ENCODE measurements at regions not wholly inside any gene's neighbourhood (a gene's known extent, or its start where the extent isn't known, plus 50 kb on each side); places are given as distances from the start of the nearest gene placed in this dataset.
"Not testable (repeated sequence)": the region's sequence is repeated elsewhere in the genome, so short reads cannot be mapped to it uniquely, and the experiment has no call there.

GRCh38 chr11:87493516-87493915 lies 455.8 kb downstream of the TMEM135 start:
- in situ Hi-C loops (cut with HindIII; ENCODE audit: low sequenced_read_pairs): no loop called here

DNA sequence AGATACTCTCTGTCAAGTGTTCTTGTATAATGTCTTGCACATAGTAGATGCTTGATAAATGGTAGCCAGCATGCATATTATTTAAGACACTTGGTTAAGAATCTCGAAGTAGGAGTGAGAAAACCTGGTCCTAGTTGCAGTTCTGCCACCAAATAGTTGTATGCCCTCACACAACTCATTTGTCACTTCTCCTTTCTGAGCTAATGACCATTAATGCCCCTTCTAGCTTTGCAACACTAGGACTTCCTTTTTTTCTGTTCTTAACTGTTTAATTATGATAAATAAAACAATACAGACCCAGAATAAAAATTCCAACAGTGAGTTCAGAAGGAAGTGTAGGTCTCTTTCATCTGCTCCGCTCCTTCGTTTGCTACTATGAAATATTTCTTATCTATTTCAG lies 453.6 kb downstream of the TMEM135 start:
- in situ Hi-C loops (cut with HindIII; ENCODE audit: low sequenced_read_pairs): no loop called here

- in situ Hi-C loops (cut with HindIII; ENCODE audit: low sequenced_read_pairs): no loop called here
These were observed 452.9 kb downstream of the TMEM135 start for GRCh38 chr11:87490671-87491070.

DNA sequence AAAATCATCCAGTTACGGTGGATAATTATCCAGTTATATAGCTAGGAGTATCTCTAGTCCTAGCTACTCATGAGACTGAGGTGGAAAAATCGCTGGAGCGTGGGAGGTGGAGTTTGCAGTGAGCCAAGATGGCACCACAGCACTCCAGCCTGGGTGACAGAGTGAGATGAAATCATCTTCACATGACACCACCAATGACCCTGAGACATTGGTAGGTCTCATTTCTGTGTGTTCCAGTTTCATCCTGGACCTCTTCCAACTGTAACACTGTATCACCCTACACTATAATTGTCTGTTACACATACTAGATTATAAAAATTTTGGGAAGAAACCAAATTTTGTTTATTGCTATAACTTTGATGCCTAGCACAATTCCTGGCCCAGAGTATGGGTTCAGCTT lies 446.8 kb downstream of the TMEM135 start:
- in situ Hi-C loops (cut with HindIII; ENCODE audit: low sequenced_read_pairs): no loop called here

DNA sequence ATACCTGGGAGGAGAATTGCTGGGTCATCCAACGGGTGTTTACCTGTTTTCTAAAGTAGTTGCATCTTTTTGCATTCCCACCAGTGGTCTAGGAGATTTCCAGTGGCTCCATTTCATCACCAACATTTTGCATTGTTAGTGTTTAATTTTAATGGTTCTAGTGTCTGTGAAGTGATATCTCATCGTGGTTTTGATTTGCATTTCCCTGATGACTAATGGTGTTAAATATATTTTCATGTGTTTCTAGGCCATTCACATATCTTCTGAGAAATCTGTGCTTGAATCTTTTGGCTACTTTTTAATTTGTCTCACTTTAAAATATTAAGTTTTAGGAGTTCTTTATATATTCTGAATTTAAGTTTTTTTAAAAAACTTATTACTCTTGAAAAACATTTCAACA lies 439.6 kb downstream of the TMEM135 start:
- in situ Hi-C loops (cut with HindIII; ENCODE audit: low sequenced_read_pairs): no loop called here

DNA sequence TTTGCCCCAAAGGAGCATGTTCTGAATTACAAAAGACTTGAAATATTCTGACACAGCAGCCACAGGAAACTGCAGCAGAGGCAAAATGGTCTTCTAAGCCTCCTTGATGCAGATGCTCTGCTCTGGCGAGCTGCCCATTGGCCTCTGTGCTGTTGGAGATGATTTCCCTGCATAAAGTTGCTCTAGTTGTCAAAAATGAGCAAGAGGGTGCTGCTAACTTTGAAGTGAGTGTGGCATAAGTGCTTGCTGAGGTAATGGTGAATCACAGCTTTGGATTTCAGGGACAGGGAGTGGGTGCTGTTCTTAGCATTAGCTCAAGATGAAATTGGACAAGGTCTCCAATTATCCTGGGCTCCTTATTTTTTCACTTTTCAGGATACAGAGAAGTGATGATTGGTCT lies 435.4 kb downstream of the TMEM135 start:
- in situ Hi-C loops (cut with HindIII; ENCODE audit: low sequenced_read_pairs): no loop called here

- in situ Hi-C loops (cut with HindIII; ENCODE audit: low sequenced_read_pairs): no loop called here
These were observed 428.5 kb downstream of the TMEM135 start for GRCh38 chr11:87466223-87466622.

- in situ Hi-C loops (cut with HindIII; ENCODE audit: low sequenced_read_pairs): no loop called here
These were observed 428.0 kb downstream of the TMEM135 start for GRCh38 chr11:87465716-87466115.

DNA sequence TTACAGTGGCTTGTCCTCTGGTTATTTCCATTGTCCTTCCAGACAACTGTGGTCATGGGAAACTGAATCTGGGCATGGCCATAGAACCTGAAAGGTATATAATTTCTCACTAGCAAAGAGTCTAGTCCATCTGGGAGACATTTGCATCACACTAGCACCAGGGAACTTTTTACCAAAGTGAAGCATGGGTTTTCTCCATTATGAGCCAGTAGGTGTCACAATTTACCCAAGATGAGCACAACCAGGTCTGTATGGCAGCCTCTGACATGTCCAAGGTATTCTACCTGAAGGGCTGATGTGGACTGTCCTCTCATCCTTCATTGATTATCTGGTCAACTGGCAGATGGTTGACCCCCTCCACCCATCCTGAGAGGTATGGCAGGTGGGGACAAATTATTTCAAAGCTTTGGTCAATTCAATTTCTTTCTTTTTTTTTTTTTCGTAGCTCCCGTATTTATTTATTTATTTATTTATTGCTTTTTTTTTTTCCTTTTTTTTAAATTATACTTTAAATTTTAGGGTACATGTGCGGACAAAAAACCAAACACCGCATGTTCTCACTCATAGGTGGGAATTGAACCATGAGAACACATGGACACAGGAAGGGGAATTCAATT lies 425.9 kb downstream of the TMEM135 start:
- in situ Hi-C loops (cut with HindIII; ENCODE audit: low sequenced_read_pairs): no loop called here

DNA sequence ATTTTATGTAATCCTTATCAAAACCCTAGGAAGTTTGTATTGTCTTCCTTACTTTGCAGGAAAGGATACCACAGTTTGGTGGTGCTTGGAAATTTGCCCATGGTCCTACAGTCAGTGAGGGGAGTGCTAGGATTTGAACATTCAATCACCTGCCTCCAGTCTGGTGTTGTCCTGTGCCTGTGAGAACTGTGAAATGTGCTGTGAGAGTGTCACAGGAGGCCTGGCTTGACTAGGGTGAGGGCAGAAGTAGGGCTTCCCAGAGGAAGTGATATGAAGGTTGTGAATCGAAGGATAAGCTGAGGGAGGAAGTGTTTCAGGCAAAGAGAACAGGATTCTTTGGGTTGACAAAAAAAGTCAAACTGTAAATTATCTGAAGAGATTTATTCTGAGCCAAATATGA lies 424.4 kb downstream of the TMEM135 start:
- in situ Hi-C loops (cut with HindIII; ENCODE audit: low sequenced_read_pairs): no loop called here

DNA sequence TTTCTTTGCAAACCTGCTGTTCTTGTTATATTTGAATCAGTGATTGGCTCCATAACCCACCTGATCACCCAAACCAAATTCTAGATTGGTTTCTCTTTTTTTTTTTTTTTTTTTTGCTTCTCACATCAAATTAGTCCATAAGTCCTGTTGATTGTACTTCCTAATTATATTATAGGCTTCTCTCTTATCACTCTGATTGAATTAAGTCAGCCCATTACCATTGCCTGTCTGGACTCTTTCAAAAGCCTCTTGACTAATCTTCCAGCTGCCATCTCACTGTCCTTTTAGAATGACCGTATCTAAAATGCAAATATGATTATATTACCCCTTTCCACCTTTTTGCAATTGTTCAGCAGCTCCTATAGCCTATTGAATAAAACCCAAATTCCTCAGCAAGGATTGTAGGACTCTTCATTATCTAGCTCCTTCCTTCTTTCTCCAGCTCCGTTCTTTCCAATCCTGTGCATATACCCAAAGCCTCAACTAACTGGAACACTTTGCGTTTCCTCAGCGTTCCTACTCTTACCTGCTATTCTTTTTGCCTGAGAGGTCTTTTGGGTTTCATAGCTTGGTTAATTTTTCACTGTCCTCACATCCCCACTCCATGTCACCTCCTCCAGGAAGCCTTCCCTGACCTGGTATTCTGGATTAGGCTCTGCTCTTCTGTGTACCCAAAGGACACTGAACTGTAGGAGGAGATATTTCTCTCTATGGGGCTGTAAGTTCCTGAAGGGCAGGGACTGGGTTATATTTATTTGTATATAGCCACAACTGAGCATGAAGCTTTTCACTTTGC lies 423.3 kb downstream of the TMEM135 start:
- in situ Hi-C loops (cut with HindIII; ENCODE audit: low sequenced_read_pairs): no loop called here

DNA sequence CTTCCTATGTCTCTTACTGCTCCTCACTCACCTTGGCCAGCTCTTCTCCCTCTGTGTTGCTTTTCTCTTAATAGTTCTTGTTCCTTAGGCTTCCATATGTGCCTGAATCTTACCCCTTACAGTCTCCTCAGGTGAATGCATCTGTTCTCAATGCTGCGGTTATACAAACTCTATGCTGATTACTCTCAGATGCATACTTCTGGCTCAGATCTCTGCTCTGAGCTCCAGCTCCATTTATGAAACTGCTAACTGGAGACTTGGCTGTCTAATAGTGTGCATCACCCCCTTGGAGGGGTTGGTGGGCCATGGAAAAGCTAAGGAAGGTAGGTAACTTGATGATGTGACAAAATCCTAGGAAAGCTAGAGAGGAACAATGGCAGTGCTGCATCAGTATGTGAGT lies 422.5 kb downstream of the TMEM135 start:
- in situ Hi-C loops (cut with HindIII; ENCODE audit: low sequenced_read_pairs): no loop called here

GRCh38 chr11:87459351-87459750 lies 421.6 kb downstream of the TMEM135 start:
- in situ Hi-C loops (cut with HindIII; ENCODE audit: low sequenced_read_pairs): no loop called here

- in situ Hi-C loops (cut with HindIII; ENCODE audit: low sequenced_read_pairs): no loop called here
These were observed 418.8 kb downstream of the TMEM135 start for GRCh38 chr11:87456499-87456898.

DNA sequence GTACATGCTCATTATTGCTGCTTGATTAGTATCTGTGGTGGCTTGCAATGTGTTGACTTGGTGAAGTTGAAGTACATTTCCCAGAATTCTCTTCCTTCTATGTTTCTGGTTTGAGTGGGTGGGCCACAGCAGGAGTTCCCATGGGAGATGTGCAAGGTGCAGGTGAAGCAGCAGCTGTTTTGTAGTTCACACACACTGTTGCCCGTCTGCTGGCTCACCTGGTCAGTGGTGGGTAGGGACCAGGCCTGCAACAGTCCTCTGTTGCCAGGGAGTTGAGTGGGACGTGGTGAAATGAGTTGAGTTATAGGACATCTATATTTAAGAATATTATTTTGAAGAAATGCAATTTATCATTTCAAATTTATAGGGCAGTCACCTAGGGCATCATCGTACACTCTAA lies 417.4 kb downstream of the TMEM135 start:
- in situ Hi-C loops (cut with HindIII; ENCODE audit: low sequenced_read_pairs): no loop called here

DNA sequence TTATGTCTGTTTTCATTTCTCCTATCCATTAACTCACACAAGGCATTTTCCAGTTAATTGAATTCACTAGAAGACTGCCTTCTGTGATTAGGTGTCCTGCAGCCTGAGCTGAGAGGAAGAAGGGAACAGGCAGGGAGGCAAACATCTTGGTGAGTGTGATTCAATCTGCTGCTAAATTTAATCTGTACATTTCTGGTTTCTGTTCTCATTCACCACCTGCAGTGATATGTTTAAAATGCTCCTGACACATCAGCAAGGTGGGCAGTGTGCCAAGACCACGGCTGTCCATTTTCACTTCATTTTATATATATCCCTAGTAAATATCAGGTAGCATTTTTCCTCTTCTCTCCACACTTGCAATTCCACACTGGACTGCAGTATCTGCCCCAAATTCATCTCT lies 416.5 kb downstream of the TMEM135 start:
- in situ Hi-C loops (cut with HindIII; ENCODE audit: low sequenced_read_pairs): no loop called here

- in situ Hi-C loops (cut with HindIII; ENCODE audit: low sequenced_read_pairs): no loop called here
These were observed 415.9 kb downstream of the TMEM135 start for GRCh38 chr11:87453531-87454089.

- in situ Hi-C loops (cut with HindIII; ENCODE audit: low sequenced_read_pairs): not testable (repeated sequence)
These were observed 414.3 kb downstream of the TMEM135 start for GRCh38 chr11:87452025-87452424.

DNA sequence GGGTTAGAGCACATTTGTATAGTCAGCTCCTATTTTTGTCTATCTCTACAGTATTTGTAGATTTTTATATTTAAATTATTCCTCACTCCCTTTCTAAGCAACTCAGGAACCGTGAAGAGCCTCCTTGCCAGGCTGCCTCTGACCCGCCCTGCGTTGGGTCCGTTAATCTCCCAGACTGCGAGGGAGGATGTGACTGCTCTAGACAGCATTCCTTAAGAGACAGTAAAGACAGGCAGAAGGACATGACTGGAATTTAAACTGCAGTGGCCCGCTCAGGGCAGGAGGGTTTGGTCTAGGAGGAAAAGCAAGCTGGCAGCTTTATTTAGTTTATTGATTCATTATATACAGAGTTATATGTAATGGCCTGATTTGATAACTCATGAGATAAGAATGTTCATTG lies 413.7 kb downstream of the TMEM135 start:
- in situ Hi-C loops (cut with HindIII; ENCODE audit: low sequenced_read_pairs): no loop called here

DNA sequence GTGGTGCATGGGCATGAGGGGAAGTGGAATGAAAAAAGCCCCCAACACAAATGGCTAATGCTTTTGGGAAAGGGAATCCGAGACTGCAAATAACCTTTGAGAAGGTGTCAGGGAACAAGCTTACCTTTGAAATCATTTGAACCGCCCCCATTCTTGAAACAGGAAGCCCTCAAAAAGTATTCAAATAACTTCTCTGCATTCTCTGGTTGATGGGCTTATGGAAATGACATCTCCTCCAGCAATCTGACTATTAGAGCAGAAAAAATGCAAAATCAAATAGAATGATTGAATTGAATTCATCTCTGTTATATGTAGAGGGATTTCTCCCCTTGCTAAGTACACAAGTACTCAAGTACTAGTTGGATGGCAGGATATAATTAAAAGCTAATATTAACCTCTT lies 409.9 kb downstream of the TMEM135 start:
- in situ Hi-C loops (cut with HindIII; ENCODE audit: low sequenced_read_pairs): no loop called here

GRCh38 chr11:87444993-87445392 lies 407.3 kb downstream of the TMEM135 start:
- in situ Hi-C loops (cut with HindIII; ENCODE audit: low sequenced_read_pairs): no loop called here

DNA sequence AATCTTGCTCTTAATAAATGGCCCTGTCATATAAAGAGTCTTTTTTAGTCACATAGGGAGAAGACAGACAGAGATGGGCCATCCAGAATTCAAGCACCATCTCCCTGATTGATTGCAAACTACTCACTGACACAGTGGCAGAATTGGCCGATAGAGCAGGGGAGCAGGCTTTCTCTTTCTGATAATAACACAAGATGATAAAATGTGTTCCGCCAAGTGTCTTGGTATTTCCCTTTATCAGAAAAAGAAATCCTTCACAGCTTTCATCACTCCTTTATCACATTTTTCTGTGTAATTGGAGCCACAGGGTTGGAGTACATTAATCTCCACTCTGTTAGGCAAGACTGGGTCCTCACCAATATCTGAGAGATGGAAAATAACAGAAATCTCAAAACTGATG lies 406.0 kb downstream of the TMEM135 start:
- in situ Hi-C loops (cut with HindIII; ENCODE audit: low sequenced_read_pairs): no loop called here
